ENCODE measurements at regions not wholly inside any gene's neighbourhood (a gene's known extent, or its start where the extent isn't known, plus 50 kb on each side); places are given as distances from the start of the nearest gene placed in this dataset.

- TF ChIP-seq ERG (CRISPR knock-in tag; IDR thresholded peaks at IDR 0.05) (no peak), PRDM15 (CRISPR knock-in tag; IDR thresholded peaks at IDR 0.05) (no peak), GABPB1 (CRISPR knock-in tag; IDR thresholded peaks at IDR 0.05) (no peak), TP53 (CRISPR knock-in tag; IDR thresholded peaks at IDR 0.05) (no peak)
- TF ChIP-seq, protein P1, sequence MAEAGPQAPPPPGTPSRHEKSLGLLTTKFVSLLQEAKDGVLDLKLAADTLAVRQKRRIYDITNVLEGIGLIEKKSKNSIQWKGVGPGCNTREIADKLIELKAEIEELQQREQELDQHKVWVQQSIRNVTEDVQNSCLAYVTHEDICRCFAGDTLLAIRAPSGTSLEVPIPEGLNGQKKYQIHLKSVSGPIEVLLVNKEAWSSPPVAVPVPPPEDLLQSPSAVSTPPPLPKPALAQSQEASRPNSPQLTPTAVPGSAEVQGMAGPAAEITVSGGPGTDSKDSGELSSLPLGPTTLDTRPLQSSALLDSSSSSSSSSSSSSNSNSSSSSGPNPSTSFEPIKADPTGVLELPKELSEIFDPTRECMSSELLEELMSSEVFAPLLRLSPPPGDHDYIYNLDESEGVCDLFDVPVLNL (CRISPR knock-in tag; IDR thresholded peaks at IDR 0.05; ENCODE audit: borderline replicate concordance, low read depth), result no peak
Measured at GRCh38 chr16:9511389-9511788, 419.9 kb downstream of the HAPSTR1 start (continued).

DNA sequence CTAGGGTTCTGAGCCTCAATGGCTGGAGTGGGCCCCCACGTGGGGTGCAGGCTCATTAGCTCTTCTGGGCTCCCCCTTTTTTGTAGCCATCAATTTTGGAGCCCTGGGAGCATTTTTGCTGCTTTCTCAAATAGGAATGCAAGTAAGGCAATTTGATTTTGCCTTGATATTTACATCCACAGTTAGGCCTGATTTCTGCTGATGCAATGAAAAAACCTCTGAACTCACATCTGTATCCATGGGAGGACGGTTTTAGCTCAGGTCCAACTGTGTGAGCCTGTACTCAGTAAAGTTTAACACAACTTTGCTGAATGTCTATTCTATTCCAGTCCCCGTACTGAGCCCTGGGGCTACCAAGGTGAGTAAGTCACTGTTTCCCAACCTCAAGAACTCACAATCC, 425.0 kb downstream of the HAPSTR1 start:
- CTCF ChIA-PET, result no interaction called here
- 0 out of 2 replicates have a peak, but pooled peaks cover 2% of the 10 kb centered on the region for H3K4me1 Mint-ChIP-seq
- DNase-seq (ENCODE audit: low spot score) (no peak), ATAC-seq (no peak)
- peaks cover 14% of the 10 kb centered on the region for H3K36me3 Mint-ChIP-seq
- H3K9me3 Mint-ChIP-seq, result peaks cover 25% of the 10 kb centered on the region
- POLR2A ChIA-PET, result no interaction called here
- no peaks in the 10 kb centered on the region for H3K27me3 Mint-ChIP-seq (ENCODE audit: low read depth)
- no peak overlapping the region for H3K4me3 Mint-ChIP-seq
- H3K27ac Mint-ChIP-seq, result no peak overlapping the region
- TF ChIP-seq ERG (CRISPR knock-in tag; IDR thresholded peaks at IDR 0.05), result no peak
- no peak for TF ChIP-seq NR3C1 (CRISPR knock-in tag; conservative IDR thresholded peaks at IDR 0.05; ENCODE audit: low read depth)
- TF ChIP-seq PRRX2 (CRISPR knock-in tag; IDR thresholded peaks at IDR 0.05), result no peak
- TF ChIP-seq, protein P2, sequence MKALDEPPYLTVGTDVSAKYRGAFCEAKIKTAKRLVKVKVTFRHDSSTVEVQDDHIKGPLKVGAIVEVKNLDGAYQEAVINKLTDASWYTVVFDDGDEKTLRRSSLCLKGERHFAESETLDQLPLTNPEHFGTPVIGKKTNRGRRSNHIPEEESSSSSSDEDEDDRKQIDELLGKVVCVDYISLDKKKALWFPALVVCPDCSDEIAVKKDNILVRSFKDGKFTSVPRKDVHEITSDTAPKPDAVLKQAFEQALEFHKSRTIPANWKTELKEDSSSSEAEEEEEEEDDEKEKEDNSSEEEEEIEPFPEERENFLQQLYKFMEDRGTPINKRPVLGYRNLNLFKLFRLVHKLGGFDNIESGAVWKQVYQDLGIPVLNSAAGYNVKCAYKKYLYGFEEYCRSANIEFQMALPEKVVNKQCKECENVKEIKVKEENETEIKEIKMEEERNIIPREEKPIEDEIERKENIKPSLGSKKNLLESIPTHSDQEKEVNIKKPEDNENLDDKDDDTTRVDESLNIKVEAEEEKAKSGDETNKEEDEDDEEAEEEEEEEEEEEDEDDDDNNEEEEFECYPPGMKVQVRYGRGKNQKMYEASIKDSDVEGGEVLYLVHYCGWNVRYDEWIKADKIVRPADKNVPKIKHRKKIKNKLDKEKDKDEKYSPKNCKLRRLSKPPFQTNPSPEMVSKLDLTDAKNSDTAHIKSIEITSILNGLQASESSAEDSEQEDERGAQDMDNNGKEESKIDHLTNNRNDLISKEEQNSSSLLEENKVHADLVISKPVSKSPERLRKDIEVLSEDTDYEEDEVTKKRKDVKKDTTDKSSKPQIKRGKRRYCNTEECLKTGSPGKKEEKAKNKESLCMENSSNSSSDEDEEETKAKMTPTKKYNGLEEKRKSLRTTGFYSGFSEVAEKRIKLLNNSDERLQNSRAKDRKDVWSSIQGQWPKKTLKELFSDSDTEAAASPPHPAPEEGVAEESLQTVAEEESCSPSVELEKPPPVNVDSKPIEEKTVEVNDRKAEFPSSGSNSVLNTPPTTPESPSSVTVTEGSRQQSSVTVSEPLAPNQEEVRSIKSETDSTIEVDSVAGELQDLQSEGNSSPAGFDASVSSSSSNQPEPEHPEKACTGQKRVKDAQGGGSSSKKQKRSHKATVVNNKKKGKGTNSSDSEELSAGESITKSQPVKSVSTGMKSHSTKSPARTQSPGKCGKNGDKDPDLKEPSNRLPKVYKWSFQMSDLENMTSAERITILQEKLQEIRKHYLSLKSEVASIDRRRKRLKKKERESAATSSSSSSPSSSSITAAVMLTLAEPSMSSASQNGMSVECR (CRISPR knock-in tag; IDR thresholded peaks at IDR 0.05; ENCODE audit: borderline replicate concordance), result no peak
- TF ChIP-seq ZNF263 (CRISPR knock-in tag; IDR thresholded peaks at IDR 0.05; ENCODE audit: low read depth), result no peak
- TF ChIP-seq ZNF423 (CRISPR knock-in tag; IDR thresholded peaks at IDR 0.05), result no peak
- TF ChIP-seq GRHL2 (CRISPR knock-in tag; IDR thresholded peaks at IDR 0.05; ENCODE audit: insufficient replicate concordance, severe bottlenecking), result no peak
- no peak for TF ChIP-seq ATF6 (CRISPR knock-in tag; IDR thresholded peaks at IDR 0.05)
- no peak for TF ChIP-seq GABPB1 (CRISPR knock-in tag; IDR thresholded peaks at IDR 0.05)
- no peak for TF ChIP-seq CBFB (CRISPR knock-in tag; IDR thresholded peaks at IDR 0.05; ENCODE audit: low read depth)
- no peak for TF ChIP-seq AR (CRISPR knock-in tag; IDR thresholded peaks at IDR 0.05)
- TF ChIP-seq SP1 (CRISPR knock-in tag; conservative IDR thresholded peaks at IDR 0.05), result no peak
- no peak for TF ChIP-seq STAT6 (CRISPR knock-in tag; conservative IDR thresholded peaks at IDR 0.05; ENCODE audit: low read depth)

Measured in WTC11 (cell line).